Activated T-helper 9 cell treated with anti-CD3 and anti-CD28 coated beads, Interleukin-2, amount 50 U/mL, for 16 hours (primary cell): ENCODE measurements at regions not wholly inside any gene's neighbourhood (a gene's known extent, or its start where the extent isn't known, plus 50 kb on each side); places are given as distances from the start of the nearest gene placed in this dataset.
"Not testable (repeated sequence)": the region's sequence is repeated elsewhere in the genome, so short reads cannot be mapped to it uniquely, and the experiment has no call there.

Experiments
- DNase-seq: peaks from one replicate; pipeline ENCODE4 v3.0.0-alpha.2; 2020; ENCODE audit warnings: low read depth

- DNase-seq = not testable (repeated sequence)
Observed at GRCh38 chr10:38362514-38362913, 268.4 kb downstream of the ZNF37A start.

GRCh38 chr10:38364073-38364472 lies 269.9 kb downstream of the ZNF37A start:
- DNase-seq = not testable (repeated sequence)

GRCh38 chr10:38365917-38366316 lies 271.8 kb downstream of the ZNF37A start:
- not testable (repeated sequence) for DNase-seq

GRCh38 chr10:38383800-38384199 lies 289.7 kb downstream of the ZNF37A start:
- not testable (repeated sequence) for DNase-seq

GRCh38 chr10:38386869-38387268 lies 292.7 kb downstream of the ZNF37A start:
- DNase-seq = not testable (repeated sequence)

- DNase-seq = not testable (repeated sequence)
Observed at GRCh38 chr10:38390725-38391124, 296.6 kb downstream of the ZNF37A start.

- DNase-seq = not testable (repeated sequence)
Observed at GRCh38 chr10:38395465-38395864, 301.3 kb downstream of the ZNF37A start.

GRCh38 chr10:38396178-38396954 lies 302.2 kb downstream of the ZNF37A start:
- DNase-seq = not testable (repeated sequence)

- DNase-seq = not testable (repeated sequence)
Observed at GRCh38 chr10:38401565-38401964, 307.4 kb downstream of the ZNF37A start.

- DNase-seq = peak; percentile 85
Observed at GRCh38 chr10:38402442-38403346, 308.6 kb downstream of the ZNF37A start.

GRCh38 chr10:38403347-38404117 lies 309.4 kb downstream of the ZNF37A start:
- DNase-seq = not testable (repeated sequence)

- DNase-seq = not testable (repeated sequence)
Observed at GRCh38 chr10:38423634-38424033, 329.5 kb downstream of the ZNF37A start.

GRCh38 chr10:38430242-38430641 lies 336.1 kb downstream of the ZNF37A start:
- DNase-seq = not testable (repeated sequence)

GRCh38 chr10:38437359-38437758 lies 343.2 kb downstream of the ZNF37A start:
- not testable (repeated sequence) for DNase-seq

GRCh38 chr10:38448614-38449355 lies 354.6 kb downstream of the ZNF37A start:
- DNase-seq = not testable (repeated sequence)

GRCh38 chr10:38449618-38450017 lies 355.5 kb downstream of the ZNF37A start:
- DNase-seq = not testable (repeated sequence)

GRCh38 chr10:38450372-38451057 lies 356.4 kb downstream of the ZNF37A start:
- DNase-seq = not testable (repeated sequence)

- DNase-seq = not testable (repeated sequence)
Observed at GRCh38 chr10:38451306-38451967, 357.3 kb downstream of the ZNF37A start.
